Progenitor cell of endocrine pancreas (in vitro differentiated cells): ENCODE measurements at regions not wholly inside any gene's neighbourhood (a gene's known extent, or its start where the extent isn't known, plus 50 kb on each side); places are given as distances from the start of the nearest gene placed in this dataset.

Source experiments
- DNase-seq: peaks from one replicate; pipeline ENCODE4 v3.0.0; 2021; ENCODE audit warnings: low spot score; ENCODE audit not compliant: unreplicated experiment
- H3K27ac Mint-ChIP-seq: 2 replicates; pipeline ENCODE4 v1.8.0; 2021; ENCODE audit warnings: mild to moderate bottlenecking, moderate library complexity, mixed read lengths
- H3K27me3 Mint-ChIP-seq: 2 replicates; pipeline ENCODE4 v1.8.0; 2021; ENCODE audit warnings: mixed read lengths
- H3K36me3 Mint-ChIP-seq: 2 replicates; pipeline ENCODE4 v1.8.0; 2022; ENCODE audit warnings: mixed read lengths; ENCODE audit not compliant: insufficient read depth
- H3K4me1 Mint-ChIP-seq: 2 replicates; pipeline ENCODE4 v1.8.0; 2021; ENCODE audit warnings: low read depth, mixed read lengths
- H3K4me3 Mint-ChIP-seq: 2 replicates; pipeline ENCODE4 v1.8.0; 2021; ENCODE audit warnings: low read depth, mild to moderate bottlenecking, moderate library complexity, mixed read lengths
- H3K9me3 Mint-ChIP-seq: 2 replicates; pipeline ENCODE4 v1.8.0; 2021; ENCODE audit warnings: low read depth, mixed read lengths
- TF ChIP-seq, protein P1 (sequence below): fragments of 200-600 bp; sonication (generic); IDR thresholded peaks from one replicate; pipeline ENCODE4 v1.5.0; 2021; ENCODE audit warnings: antibody characterized with exemption, mild to moderate bottlenecking; ENCODE audit not compliant: unreplicated experiment

DNA sequence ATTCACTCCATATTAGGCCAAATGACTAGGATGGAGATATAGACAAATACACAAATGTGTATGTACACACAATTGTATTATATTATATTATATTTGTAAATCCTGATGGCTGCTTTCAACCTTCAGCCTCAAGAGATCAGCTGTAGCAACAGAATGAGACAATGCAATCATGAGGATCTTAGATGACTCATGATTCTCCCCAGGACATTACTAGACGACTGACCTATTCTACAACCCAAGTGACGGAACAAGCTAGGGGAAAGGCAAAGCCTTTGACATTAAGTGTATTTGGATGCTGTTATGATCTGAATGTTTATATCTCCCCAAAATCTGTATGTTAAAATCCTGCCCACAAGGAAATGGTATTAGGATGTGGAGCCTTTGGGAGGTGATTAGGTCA lies 66.5 kb downstream of the COX7C start:
- Mint-ChIP-seq H3K27ac (no peak overlapping the region), H3K27me3 (no peaks in the 10 kb centered on the region), H3K4me1 (peaks cover 12% of the 10 kb centered on the region), H3K9me3 (no peaks in the 10 kb centered on the region), H3K36me3 (no peaks in the 10 kb centered on the region), H3K4me3 (no peak overlapping the region)
- TF ChIP-seq, protein P1, sequence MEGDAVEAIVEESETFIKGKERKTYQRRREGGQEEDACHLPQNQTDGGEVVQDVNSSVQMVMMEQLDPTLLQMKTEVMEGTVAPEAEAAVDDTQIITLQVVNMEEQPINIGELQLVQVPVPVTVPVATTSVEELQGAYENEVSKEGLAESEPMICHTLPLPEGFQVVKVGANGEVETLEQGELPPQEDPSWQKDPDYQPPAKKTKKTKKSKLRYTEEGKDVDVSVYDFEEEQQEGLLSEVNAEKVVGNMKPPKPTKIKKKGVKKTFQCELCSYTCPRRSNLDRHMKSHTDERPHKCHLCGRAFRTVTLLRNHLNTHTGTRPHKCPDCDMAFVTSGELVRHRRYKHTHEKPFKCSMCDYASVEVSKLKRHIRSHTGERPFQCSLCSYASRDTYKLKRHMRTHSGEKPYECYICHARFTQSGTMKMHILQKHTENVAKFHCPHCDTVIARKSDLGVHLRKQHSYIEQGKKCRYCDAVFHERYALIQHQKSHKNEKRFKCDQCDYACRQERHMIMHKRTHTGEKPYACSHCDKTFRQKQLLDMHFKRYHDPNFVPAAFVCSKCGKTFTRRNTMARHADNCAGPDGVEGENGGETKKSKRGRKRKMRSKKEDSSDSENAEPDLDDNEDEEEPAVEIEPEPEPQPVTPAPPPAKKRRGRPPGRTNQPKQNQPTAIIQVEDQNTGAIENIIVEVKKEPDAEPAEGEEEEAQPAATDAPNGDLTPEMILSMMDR, result no peak
- DNase-seq, result no peak

DNA sequence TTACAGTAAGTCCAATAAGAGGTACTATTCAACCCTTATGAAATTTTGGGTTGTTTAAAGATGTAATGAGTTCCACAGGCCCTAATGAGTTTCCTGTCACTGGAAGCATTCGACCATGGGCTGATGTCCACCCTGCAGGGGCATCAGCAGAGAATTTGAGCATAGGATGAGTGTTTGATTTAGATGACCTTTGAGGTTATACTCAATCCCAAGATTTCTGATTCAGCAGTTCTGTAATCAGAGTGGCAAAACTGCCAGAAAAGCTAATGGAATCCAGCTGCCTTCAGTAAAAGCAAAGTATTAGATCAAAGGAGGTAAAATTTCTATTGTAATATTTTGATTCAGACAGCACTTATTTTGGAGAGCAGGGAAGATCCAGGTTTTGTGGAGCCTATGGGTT lies 68.3 kb downstream of the COX7C start:
- no peaks in the 10 kb centered on the region for H3K36me3 Mint-ChIP-seq
- H3K4me1 Mint-ChIP-seq, result peaks cover 11% of the 10 kb centered on the region
- H3K27ac Mint-ChIP-seq, result no peak overlapping the region
- DNase-seq, result no peak
- H3K9me3 Mint-ChIP-seq, result no peaks in the 10 kb centered on the region
- H3K27me3 Mint-ChIP-seq, result no peaks in the 10 kb centered on the region
- TF ChIP-seq, protein P1, result no peak
- H3K4me3 Mint-ChIP-seq, result no peak overlapping the region

DNA sequence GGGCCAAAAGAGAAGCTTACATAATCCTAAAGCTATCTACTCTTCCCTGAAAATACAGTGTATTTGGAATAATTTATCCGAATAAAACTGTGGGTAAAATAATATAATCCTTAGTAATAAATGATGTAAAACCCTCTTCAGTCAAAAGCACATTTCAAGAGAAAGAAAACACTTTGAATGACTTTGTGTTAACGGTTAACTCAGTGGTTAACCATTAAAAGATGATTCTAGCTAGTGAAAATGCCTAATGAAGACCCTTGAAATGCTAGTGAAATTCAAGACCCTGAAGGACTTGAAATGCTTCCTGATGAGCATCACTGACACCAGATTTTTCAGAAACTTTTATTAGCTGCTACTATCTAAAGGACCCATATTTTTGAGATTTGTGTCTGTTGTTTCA lies 70.7 kb downstream of the COX7C start:
- H3K4me3 Mint-ChIP-seq, result no peak overlapping the region
- H3K27me3 Mint-ChIP-seq, result no peaks in the 10 kb centered on the region
- no peak overlapping the region for H3K27ac Mint-ChIP-seq
- peaks cover 7% of the 10 kb centered on the region for H3K4me1 Mint-ChIP-seq
- no peak for DNase-seq
- TF ChIP-seq, protein P1, result no peak
- no peaks in the 10 kb centered on the region for H3K9me3 Mint-ChIP-seq
- H3K36me3 Mint-ChIP-seq, result no peaks in the 10 kb centered on the region

DNA sequence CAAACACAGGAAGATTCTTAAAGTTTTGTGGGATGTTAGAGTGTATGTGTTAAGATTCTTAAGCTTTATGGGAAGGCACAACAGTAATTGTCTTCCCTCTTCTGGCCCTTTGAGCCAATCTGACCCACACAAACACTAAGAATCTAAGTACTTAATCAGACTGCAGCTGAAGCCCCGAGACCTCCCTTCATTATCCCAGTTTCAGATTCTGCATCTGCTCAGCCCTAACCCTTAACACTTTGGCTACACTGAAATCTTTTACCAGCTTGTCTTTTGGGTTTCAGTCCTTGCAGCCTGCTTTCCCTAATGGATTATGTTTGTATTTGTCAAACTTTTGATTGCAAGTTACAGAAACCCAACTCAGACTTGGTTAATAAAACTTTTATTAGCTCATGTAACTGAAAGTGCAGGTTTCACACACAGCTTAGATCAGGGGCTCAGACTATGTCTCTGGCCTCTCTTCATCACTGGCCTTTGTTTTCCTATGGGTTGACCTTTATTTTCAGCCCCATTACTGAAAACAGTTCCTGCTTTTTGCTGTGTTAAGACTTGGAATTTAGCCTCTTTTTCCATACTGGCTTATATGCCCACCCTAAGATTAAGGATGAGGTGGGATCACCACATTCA lies 71.5 kb downstream of the COX7C start:
- no peaks in the 10 kb centered on the region for H3K27me3 Mint-ChIP-seq
- no peaks in the 10 kb centered on the region for H3K36me3 Mint-ChIP-seq
- no peaks in the 10 kb centered on the region for H3K9me3 Mint-ChIP-seq
- no peak overlapping the region for H3K27ac Mint-ChIP-seq
- H3K4me1 Mint-ChIP-seq, result peaks cover 7% of the 10 kb centered on the region
- no peak overlapping the region for H3K4me3 Mint-ChIP-seq
- DNase-seq, result no peak
- TF ChIP-seq, protein P1, result no peak

DNA sequence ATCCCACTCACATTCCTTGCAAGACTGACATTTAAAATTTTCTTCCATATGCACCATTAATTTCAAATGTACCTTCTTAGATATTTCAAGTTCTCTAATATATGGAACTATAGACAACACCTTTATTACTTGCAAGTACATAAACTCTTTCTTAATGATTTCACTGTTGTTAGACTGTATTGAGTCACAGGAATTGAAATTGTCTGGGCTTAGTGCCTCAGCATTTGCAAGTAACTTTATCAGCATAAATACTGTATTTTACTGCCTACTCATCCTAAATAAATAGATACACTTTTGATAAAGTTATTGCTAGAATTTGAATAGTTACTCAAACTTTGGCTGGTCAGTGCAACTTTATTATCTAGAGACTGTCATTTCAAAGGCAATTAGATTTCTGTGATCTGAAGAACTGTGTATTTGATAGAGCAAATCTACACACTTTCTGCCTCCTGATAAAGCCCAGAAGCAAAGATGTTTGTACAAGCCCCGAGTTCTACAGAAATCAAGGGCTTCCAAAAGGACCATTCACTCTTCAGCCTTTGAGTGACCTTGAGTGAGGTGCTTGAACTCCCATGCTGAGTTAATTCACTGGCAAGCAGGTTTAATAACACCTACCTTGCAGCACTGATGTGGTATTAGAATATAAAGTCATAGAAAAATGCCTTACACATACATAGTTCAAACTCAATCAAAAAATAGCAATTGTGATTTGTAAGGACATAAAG lies 91.6 kb downstream of the COX7C start:
- no peak for DNase-seq
- no peaks in the 10 kb centered on the region for H3K27me3 Mint-ChIP-seq
- peaks cover 19% of the 10 kb centered on the region for H3K4me1 Mint-ChIP-seq
- TF ChIP-seq, protein P1, result no peak
- no peaks in the 10 kb centered on the region for H3K36me3 Mint-ChIP-seq
- no peak overlapping the region for H3K27ac Mint-ChIP-seq
- no peak overlapping the region for H3K4me3 Mint-ChIP-seq
- no peaks in the 10 kb centered on the region for H3K9me3 Mint-ChIP-seq
